HG03378 (cell line): ENCODE measurements at regions not wholly inside any gene's neighbourhood (a gene's known extent, or its start where the extent isn't known, plus 50 kb on each side); places are given as distances from the start of the nearest gene placed in this dataset.

Experiments
- ATAC-seq: cut with Tn5 transposase; IDR thresholded peaks from one replicate; pipeline ENCODE4 v1.9.1; 2021; ENCODE audit warnings: mild to moderate bottlenecking, moderate library complexity; ENCODE audit not compliant: unreplicated experiment

DNA sequence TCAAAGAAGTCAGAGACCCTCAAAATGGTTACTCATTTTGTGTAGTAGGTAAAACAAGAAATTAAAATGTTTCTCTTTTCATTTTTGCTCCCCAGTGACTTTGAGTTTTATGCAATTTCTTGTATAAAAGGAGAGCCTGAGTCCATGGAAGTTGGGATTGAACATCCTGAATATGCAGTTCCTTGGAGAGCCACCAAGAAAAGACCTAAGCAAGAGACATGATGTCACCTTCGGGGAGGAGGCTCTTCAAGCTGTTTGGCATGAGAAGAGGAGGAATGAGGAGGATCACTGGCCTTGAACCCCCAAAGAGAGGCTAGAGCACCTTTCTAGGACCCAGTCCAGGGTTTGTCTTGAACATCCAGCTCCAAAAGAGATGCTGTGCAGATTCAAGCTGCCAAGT is 62.3 kb upstream of the CALM2 start:
- ATAC-seq = no peak

DNA sequence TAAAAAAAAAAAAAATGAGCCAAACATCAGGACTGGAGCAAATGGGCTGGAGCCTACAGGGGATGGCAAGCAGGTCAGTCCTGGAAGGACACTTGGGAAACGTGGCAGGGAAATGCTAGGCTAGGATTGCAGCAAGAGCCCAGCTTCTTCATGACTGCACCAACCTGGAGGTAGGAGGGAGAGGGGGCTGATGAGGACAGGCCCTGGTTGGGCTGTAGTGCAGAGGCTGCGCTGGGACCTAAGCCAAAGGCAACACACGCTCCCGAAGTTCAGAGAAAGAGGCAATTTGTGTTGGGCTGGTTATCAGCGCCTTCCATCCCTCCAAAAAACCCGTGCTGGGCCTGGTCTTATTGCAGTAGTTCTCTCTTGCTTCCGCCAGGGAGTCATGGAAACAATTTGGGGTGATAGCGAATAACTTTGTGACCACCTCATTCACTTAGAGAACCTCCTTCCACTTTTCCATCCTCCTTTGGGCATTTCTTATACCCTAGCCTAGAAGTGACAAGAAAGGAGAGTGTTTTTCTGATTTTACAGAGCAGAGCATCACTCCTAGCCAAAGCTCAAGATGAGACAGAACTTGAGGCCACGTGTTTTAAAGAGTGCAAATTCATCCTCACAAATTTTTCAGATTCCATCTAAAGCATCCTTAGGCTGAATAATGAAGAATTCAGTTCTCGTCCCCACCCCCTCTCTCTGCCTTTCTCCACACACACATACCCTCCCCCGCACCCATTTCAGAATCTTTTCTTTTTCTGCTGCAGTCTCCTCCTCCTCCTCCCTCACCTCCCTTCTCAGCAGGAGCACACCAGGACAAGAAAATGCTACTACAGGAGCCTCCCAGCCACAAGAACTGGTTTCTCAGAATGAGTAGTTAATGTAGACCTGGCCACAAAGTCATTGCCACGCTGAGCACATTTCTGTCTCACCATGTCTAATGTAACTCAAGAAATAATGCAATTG is 61.3 kb upstream of the CALM2 start:
- no peak for ATAC-seq

DNA sequence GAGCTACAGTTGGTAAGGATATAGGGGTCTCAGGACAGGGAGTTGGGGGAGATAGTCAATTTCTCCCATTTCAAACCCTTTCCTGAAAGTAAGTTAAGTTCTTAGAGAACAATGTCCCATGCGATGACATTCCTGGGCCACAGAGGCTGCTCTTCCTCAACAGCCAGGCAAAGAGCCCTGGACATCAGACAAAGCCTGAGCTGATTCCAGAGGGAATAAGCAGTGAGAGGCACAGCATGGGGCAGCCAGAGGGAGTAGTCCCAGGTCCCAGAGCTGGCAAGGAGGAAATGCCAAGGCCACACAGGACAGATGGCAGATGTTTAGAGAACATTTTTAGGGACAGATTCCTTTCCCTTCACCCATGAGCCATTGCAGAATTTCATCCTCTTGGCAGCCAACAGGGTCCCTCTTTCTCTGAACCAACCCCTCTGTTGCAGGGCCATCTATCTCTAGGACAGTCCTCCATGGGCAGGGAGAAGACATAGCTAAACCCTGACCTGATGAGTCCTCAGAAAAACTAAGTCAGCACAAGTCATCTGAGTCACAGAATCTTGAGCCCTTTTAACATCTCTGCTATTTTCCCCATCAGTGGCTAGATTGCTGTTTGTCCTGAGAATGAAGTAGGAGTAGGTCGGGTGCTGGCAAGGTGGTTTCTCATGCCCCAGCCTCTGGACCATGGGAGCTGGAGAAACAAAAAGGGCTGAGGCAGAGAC is 60.3 kb upstream of the CALM2 start:
- ATAC-seq = no peak

DNA sequence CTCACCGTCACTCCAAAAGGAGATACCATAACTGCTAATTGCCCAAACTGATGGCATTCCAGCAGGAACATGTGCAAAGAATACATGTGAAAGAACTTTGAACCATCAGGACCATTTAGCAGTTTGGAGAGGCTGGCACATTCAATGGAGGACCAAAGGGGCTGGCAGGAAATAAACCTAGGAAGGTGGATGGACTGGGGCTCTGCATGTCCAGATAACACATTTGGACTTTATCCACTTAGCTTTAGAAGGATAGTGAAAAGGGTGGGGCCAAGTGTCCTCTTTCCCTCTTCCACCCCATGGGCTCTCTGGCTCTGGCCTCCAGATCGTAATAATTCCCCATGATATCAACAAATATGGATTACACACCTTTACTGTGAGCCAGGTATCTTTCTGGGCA is 58.8 kb upstream of the CALM2 start:
- ATAC-seq = no peak

DNA sequence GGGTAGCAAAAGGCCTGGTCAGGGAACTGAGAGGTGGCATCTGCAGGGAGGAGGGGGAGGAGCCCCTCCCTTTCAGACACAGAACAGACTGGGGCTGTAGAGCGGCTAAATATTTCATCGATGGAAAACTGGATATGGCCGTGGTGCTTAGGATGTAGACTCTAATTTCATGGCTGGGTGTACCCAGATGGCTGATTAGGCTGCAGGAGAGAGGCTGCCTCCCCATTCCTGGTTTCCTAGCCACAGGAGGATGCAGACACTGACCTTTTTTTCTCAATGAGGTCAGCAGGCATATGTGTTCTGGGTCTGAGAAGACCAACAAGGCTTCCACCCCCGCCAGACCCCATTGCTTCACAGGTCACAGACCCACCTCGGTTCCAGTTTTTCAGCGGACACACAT is 58.1 kb upstream of the CALM2 start:
- ATAC-seq = no peak

DNA sequence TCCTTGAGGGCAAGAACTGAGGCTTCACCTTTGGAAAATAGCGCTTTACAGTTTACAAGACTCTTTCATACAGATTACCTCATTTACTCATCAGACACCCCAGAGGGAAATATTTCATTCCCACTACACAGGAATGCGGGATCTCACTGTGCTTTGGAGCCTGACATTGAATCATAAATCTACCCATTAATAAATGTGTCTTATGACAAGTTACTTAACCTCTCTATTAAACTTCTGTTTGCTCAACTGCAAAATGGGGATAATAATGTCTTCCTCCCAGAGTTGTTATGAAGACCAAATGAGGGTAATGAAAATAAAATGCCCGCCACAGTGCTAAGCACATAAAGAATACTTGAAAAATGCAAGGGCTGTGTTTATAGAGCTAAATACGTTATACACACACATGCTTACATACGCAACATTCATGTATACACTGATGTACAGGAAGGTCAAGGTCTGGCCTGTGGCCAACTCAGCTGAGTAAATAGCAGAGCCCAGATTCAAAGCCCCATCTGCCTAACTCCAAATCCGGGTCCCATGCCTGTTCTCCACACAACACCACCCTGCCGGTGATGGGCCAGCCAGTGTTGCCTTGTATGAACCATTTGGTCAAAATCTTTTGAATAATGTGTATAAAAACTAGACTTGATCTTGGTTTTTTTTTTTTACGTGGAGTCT is 56.6 kb upstream of the CALM2 start:
- ATAC-seq = no peak

DNA sequence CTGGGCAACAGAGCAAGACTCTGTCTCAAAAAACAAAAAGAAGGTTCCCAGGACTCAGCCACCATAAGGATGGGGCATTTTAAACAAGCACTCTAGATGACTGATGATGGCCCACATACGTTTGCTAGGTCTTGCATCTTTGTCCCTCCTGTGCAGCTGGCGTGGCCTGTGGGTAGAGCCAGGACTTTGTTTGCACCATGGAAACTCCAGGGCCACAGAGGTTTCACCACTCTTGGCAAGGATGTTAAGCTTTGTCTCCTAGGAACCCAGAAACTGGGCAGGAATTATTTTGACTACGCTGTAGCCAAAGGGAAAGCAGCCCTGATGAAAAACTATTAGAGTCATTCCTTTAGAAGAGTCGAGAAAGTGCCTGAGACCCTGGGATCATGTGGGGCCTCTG is 54.1 kb upstream of the CALM2 start:
- no peak for ATAC-seq

DNA sequence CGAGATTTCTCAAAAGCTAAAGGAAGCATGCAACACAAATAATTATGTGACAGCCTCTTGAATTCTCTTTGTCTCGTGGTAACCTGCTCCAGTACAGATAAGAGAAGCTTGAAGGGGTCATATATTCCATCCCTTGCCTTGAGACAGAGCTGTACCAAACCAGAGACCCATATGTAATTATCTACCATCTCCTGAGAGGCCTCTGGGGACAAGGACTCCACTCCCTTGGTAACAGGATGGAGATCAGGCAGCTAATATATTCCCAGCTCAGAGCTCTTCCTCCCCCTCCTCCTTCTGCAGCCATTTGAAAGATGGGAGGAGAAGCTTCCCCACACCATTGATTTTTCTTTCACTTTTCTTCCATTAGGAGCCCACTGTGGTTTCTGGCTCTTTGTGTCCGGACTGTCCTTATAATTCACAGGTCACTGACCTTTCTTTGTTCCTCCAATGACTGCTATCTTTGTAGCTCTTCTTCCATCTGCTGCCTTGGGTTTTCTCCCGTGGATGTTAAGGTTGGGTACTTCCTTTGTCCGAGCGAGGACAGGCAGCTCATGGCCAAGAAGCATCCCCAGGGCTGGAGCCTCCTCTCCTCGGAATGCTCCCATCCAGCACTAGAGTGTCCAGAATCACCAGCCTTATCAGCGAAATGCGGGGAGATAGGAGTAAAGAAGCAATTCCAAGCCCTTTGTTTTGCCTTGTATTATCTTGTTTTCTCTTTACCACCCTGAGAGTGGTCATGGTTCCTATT is 51.4 kb upstream of the CALM2 start:
- ATAC-seq = no peak

DNA sequence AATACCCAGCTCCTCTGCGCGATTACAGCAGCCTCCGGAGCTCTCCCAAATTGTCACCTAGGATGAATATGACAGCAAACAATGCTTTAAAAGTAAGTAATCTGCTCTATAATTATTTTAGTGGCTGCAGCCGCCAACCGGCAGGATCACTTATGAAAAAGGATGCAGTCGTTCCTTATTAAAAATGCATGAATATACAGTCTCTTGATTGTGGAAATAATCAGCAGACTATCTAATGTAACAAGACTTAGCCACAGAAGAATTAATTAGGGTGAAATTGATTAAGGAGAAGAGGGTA is 50.6 kb upstream of the CALM2 start:
- ATAC-seq = no peak

DNA sequence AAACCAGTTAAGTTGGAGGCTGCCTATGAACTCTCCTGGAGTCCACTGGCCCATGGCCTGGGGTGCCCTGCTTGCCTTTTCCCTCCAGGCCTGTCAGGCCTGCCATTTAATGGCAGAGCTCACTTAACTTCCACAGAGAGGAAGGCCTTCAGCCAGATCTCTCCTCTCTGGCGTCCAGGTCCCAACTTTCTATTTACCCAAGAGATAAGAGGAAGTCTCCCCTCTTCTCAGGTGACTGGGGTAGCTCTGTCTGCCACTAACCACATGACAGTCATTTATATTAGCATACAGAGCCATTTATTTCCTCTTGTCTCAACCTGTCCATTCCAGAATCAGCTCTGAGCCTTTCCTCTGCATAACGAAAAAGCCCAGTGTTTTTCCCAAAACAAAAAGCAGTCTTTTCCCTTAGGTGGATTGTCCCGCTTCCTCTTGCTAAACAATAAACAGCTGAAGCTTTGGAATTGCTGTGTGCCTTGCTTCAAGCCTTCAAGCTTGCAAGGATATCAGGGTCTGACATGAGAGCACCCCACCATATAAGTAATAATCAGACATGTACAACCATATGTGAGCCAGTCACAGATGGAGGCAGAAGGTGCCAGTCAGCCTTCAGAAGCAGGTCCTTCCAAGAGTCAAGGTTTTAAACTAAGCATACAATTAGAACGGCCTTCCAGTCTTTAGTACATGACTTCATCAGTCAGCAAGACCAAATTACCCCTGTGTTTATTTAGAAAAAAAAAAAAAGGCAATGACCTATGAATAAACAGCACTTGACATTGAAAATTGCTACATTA is 50.0 kb upstream of the CALM2 start:
- ATAC-seq = no peak
